ENCODE measurements at regions not wholly inside any gene's neighbourhood (a gene's known extent, or its start where the extent isn't known, plus 50 kb on each side); places are given as distances from the start of the nearest gene placed in this dataset.

- H2AFZ ChIP-seq (ENCODE audit: low read length) = no peak overlapping the region
- H3K18ac ChIP-seq (ENCODE audit: insufficient read length, low read depth, low read length) = no peak overlapping the region
- H4K5ac ChIP-seq (ENCODE audit: insufficient read length, low read depth, low read length) = no peak overlapping the region
- no peak overlapping the region for H4K91ac ChIP-seq (ENCODE audit: insufficient read length, low read depth, low read length)
- no peaks in the 10 kb centered on the region for H4K20me1 ChIP-seq (ENCODE audit: control insufficient read depth, insufficient read depth, insufficient read length)
- H3K36me3 Mint-ChIP-seq (ENCODE audit: insufficient read depth in 1 of 3, low read depth in 3 of 3) = no peaks in the 10 kb centered on the region
- TF ChIP-seq, protein P1, sequence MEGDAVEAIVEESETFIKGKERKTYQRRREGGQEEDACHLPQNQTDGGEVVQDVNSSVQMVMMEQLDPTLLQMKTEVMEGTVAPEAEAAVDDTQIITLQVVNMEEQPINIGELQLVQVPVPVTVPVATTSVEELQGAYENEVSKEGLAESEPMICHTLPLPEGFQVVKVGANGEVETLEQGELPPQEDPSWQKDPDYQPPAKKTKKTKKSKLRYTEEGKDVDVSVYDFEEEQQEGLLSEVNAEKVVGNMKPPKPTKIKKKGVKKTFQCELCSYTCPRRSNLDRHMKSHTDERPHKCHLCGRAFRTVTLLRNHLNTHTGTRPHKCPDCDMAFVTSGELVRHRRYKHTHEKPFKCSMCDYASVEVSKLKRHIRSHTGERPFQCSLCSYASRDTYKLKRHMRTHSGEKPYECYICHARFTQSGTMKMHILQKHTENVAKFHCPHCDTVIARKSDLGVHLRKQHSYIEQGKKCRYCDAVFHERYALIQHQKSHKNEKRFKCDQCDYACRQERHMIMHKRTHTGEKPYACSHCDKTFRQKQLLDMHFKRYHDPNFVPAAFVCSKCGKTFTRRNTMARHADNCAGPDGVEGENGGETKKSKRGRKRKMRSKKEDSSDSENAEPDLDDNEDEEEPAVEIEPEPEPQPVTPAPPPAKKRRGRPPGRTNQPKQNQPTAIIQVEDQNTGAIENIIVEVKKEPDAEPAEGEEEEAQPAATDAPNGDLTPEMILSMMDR (conservative IDR thresholded peaks at IDR 0.05) = no peak
- H2BK5ac ChIP-seq (ENCODE audit: insufficient read length, low read length) = no peak overlapping the region
- WGBS (ENCODE audit: extremely low coverage, insufficient read length, low lambda C conversion rate) = no CpG with 5 or more reads among the region's 3 CpGs
- H3K23me2 ChIP-seq (ENCODE audit: insufficient read length, low read depth, low read length, poor library complexity, severe bottlenecking) = no peaks in the 10 kb centered on the region
- no peak overlapping the region for H3T11ph ChIP-seq (ENCODE audit: low read length)
- no peak overlapping the region for H3K4me2 ChIP-seq (ENCODE audit: insufficient read depth, insufficient read length, low read length)
- H3K27me3 ChIP-seq (ENCODE audit: insufficient read depth, low read length) = no peaks in the 10 kb centered on the region
- no peak overlapping the region for H3K9ac ChIP-seq (ENCODE audit: extremely low read depth, insufficient read length, low read length)
- no peak overlapping the region for H4K8ac ChIP-seq (replicated peaks; ENCODE audit: insufficient read length, low read depth, low read length)
- no peak overlapping the region for H3K4me3 Mint-ChIP-seq
- H3K27ac Mint-ChIP-seq = peak overlapping the region in 1 of 3 experiments; percentile 16; a peak in 1 of 7 replicates
- DNase-seq = no peak
- H3K27ac ChIP-seq (ENCODE audit: insufficient read length, low read depth, low read length) = no peak overlapping the region
- H3K9me3 Mint-ChIP-seq = no peaks in the 10 kb centered on the region
- no peak overlapping the region for H3K14ac ChIP-seq (ENCODE audit: insufficient read depth, low read length)
- no peak overlapping the region for H2AK5ac ChIP-seq (ENCODE audit: insufficient read length, low read length)
- H3K56ac ChIP-seq (ENCODE audit: insufficient read length, low read depth, low read length) = no peak overlapping the region
- H3K9me3 ChIP-seq (ENCODE audit: control insufficient read depth, low read depth, low read length) = no peaks in the 10 kb centered on the region
- no peak overlapping the region for H3K23ac ChIP-seq (ENCODE audit: insufficient read length, low read depth, low read length)
- H2BK120ac ChIP-seq (ENCODE audit: low read depth, low read length, poor library complexity, severe bottlenecking) = no peak overlapping the region
- no peak overlapping the region for H2BK20ac ChIP-seq (ENCODE audit: low read depth, low read length, poor library complexity, severe bottlenecking)
- H3K4me1 Mint-ChIP-seq = peaks cover 16 to 32% of the 10 kb centered on the region in 2 experiments
- no peak overlapping the region for H2BK12ac ChIP-seq (ENCODE audit: insufficient read length, low read depth, low read length)
- H3K79me2 ChIP-seq (ENCODE audit: insufficient read depth, low read length) = no peaks in the 10 kb centered on the region
- H3K27me3 Mint-ChIP-seq (ENCODE audit: low read depth) = no peaks in the 10 kb centered on the region
- H3K4ac ChIP-seq (ENCODE audit: low read depth, low read length) = no peak overlapping the region
- H3K4me1 ChIP-seq (ENCODE audit: insufficient read depth, low read length) = no peaks in the 10 kb centered on the region; the same call in 1 of the 2 replicates
- H2BK15ac ChIP-seq (ENCODE audit: low read depth, low read length) = no peak overlapping the region
- H3K79me1 ChIP-seq (ENCODE audit: insufficient read depth, low read depth, low read length, poor library complexity, severe bottlenecking) = no peaks in the 10 kb centered on the region
Observed at GRCh38 chr2:151087377-151087776, 174.3 kb downstream of the RBM43 start.

All from H9 (cell line).